ENCODE measurements at regions not wholly inside any gene's neighbourhood (a gene's known extent, or its start where the extent isn't known, plus 50 kb on each side); places are given as distances from the start of the nearest gene placed in this dataset.

GRCh38 chr11:115051938-115052590, 373.7 kb downstream of the NXPE2 start:
- no peak for DNase-seq (ENCODE audit: low spot score)
- H4K20me1 ChIP-seq (ENCODE audit: insufficient read depth, poor library complexity, severe bottlenecking) = no peaks in the 10 kb centered on the region
- TF ChIP-seq EZH2phosphoT487 (IDR thresholded peaks at IDR 0.05; ENCODE audit: low read depth, severe bottlenecking, unreplicated experiment) (no peak), EZH2 (IDR thresholded peaks at IDR 0.05; ENCODE audit: borderline replicate concordance) (no peak), CTCF (IDR thresholded peaks at IDR 0.05; ENCODE audit: poor library complexity) (no peak)
- H3K9me2 ChIP-seq (replicated peaks; ENCODE audit: insufficient read depth) = no peaks in the 10 kb centered on the region
- no peaks in the 10 kb centered on the region for H3K4me1 ChIP-seq (ENCODE audit: insufficient read depth)
- H3K27me3 ChIP-seq = no peaks in the 10 kb centered on the region
- H3K27ac ChIP-seq = no peak overlapping the region
- H3K9me3 ChIP-seq (ENCODE audit: low read depth) = no peaks in the 10 kb centered on the region
- H3K79me2 ChIP-seq = no peaks in the 10 kb centered on the region
- H2AFZ ChIP-seq = no peak overlapping the region
- no peak overlapping the region for H3K4me3 ChIP-seq
- no peak overlapping the region for H3K4me2 ChIP-seq
- H3K36me3 ChIP-seq (replicated peaks; ENCODE audit: insufficient read depth, low read depth) = no peaks in the 10 kb centered on the region
- WGBS (ENCODE audit: low lambda C conversion rate, missing lambda C conversion rate) = 87% methylated on average over 6 of the region's 6 CpGs

GRCh38 chr11:115052601-115053000, 374.3 kb downstream of the NXPE2 start:
- Histone ChIP-seq H3K4me1 (ENCODE audit: insufficient read depth) (no peaks in the 10 kb centered on the region), H3K4me3 (no peak overlapping the region), H3K36me3 (replicated peaks; ENCODE audit: insufficient read depth, low read depth) (no peaks in the 10 kb centered on the region), H4K20me1 (ENCODE audit: insufficient read depth, poor library complexity, severe bottlenecking) (no peaks in the 10 kb centered on the region), H3K27ac (no peak overlapping the region), H2AFZ (no peak overlapping the region), H3K4me2 (no peak overlapping the region), H3K27me3 (no peaks in the 10 kb centered on the region), H3K79me2 (no peaks in the 10 kb centered on the region), H3K9me3 (ENCODE audit: low read depth) (no peaks in the 10 kb centered on the region), H3K9me2 (replicated peaks; ENCODE audit: insufficient read depth) (no peaks in the 10 kb centered on the region)
- TF ChIP-seq EZH2phosphoT487 (IDR thresholded peaks at IDR 0.05; ENCODE audit: low read depth, severe bottlenecking, unreplicated experiment) = no peak
- no peak for DNase-seq (ENCODE audit: low spot score)
- WGBS (ENCODE audit: low lambda C conversion rate, missing lambda C conversion rate) = 92% methylated on average over 9 of the region's 9 CpGs

GRCh38 chr11:115054570-115055538, 376.5 kb downstream of the NXPE2 start:
- H4K20me1 ChIP-seq (ENCODE audit: insufficient read depth, poor library complexity, severe bottlenecking) = no peaks in the 10 kb centered on the region
- H3K27ac ChIP-seq = no peak overlapping the region
- H3K27me3 ChIP-seq = no peaks in the 10 kb centered on the region
- H3K4me3 ChIP-seq = no peak overlapping the region
- H3K4me2 ChIP-seq = no peak overlapping the region
- no peaks in the 10 kb centered on the region for H3K4me1 ChIP-seq (ENCODE audit: insufficient read depth)
- TF ChIP-seq EZH2phosphoT487 (IDR thresholded peaks at IDR 0.05; ENCODE audit: low read depth, severe bottlenecking, unreplicated experiment) = no peak
- TF ChIP-seq EZH2 (IDR thresholded peaks at IDR 0.05; ENCODE audit: borderline replicate concordance) = no peak
- no peak for TF ChIP-seq CTCF (IDR thresholded peaks at IDR 0.05; ENCODE audit: poor library complexity)
- no peak overlapping the region for H2AFZ ChIP-seq
- no peak for DNase-seq (ENCODE audit: low spot score)
- no peaks in the 10 kb centered on the region for H3K9me2 ChIP-seq (replicated peaks; ENCODE audit: insufficient read depth)
- H3K79me2 ChIP-seq = no peaks in the 10 kb centered on the region
- WGBS (ENCODE audit: low lambda C conversion rate, missing lambda C conversion rate) = 85% methylated on average over 13 of the region's 13 CpGs
- H3K9me3 ChIP-seq (ENCODE audit: low read depth) = no peaks in the 10 kb centered on the region
- H3K36me3 ChIP-seq (replicated peaks; ENCODE audit: insufficient read depth, low read depth) = no peaks in the 10 kb centered on the region

GRCh38 chr11:115056514-115056913, 378.2 kb downstream of the NXPE2 start:
- no peaks in the 10 kb centered on the region for H3K9me2 ChIP-seq (replicated peaks; ENCODE audit: insufficient read depth)
- TF ChIP-seq EZH2 (IDR thresholded peaks at IDR 0.05; ENCODE audit: borderline replicate concordance) = no peak
- no peaks in the 10 kb centered on the region for H3K4me1 ChIP-seq (ENCODE audit: insufficient read depth)
- no peak overlapping the region for H3K27ac ChIP-seq
- no peaks in the 10 kb centered on the region for H3K27me3 ChIP-seq
- H3K79me2 ChIP-seq = no peaks in the 10 kb centered on the region
- no peaks in the 10 kb centered on the region for H4K20me1 ChIP-seq (ENCODE audit: insufficient read depth, poor library complexity, severe bottlenecking)
- H3K4me2 ChIP-seq = no peak overlapping the region
- H3K4me3 ChIP-seq = no peak overlapping the region
- H3K9me3 ChIP-seq (ENCODE audit: low read depth) = no peaks in the 10 kb centered on the region
- DNase-seq (ENCODE audit: low spot score) = no peak
- no peak overlapping the region for H2AFZ ChIP-seq
- no peaks in the 10 kb centered on the region for H3K36me3 ChIP-seq (replicated peaks; ENCODE audit: insufficient read depth, low read depth)
